MM.1S (cell line): ENCODE measurements at regions not wholly inside any gene's neighbourhood (a gene's known extent, or its start where the extent isn't known, plus 50 kb on each side); places are given as distances from the start of the nearest gene placed in this dataset.

Source experiments
- DNase-seq: peaks from one replicate; pipeline ENCODE4 v3.0.0-alpha.2; 2015
- H2AFZ ChIP-seq: fragments of 300-600 bp; sonication (generic); 2 replicates; pipeline ENCODE4 v1.6.0; 2016; ENCODE audit warnings: antibody characterized with exemption, low read length
- H3F3A ChIP-seq: fragments of 300-600 bp; sonication (generic); 2 replicates; pipeline ENCODE4 v1.6.1; 2016; ENCODE audit warnings: mild to moderate bottlenecking, antibody characterized with exemption, low read length, moderate library complexity, mixed read lengths; ENCODE audit not compliant: insufficient read depth
- H3K27ac ChIP-seq: fragments of 300-600 bp; sonication (generic); 2 replicates; pipeline ENCODE4 v1.5.1; 2016; ENCODE audit warnings: mild to moderate bottlenecking, low read length
- H3K27me3 ChIP-seq: fragments of 300-600 bp; sonication (generic); replicated peaks from 2 replicates; pipeline ENCODE4 v1.6.0; 2016; ENCODE audit warnings: low read length; ENCODE audit not compliant: insufficient read depth
- H3K36me3 ChIP-seq: fragments of 300-600 bp; sonication (generic); replicated peaks from 2 replicates; pipeline ENCODE4 v1.6.1; 2016; ENCODE audit warnings: mild to moderate bottlenecking, low read length, mixed read lengths; ENCODE audit not compliant: insufficient read depth
- H3K4me1 ChIP-seq: fragments of 300-600 bp; sonication (generic); 2 replicates; pipeline ENCODE4 v1.6.1; 2016; ENCODE audit warnings: low read length, mixed read lengths
- H3K4me2 ChIP-seq: fragments of 300-600 bp; sonication (generic); 2 replicates; pipeline ENCODE4 v1.6.0; 2016; ENCODE audit warnings: low read depth, low read length
- H3K4me3 ChIP-seq: fragments of 300-600 bp; sonication (generic); 2 replicates; pipeline ENCODE4 v1.5.1; 2016; ENCODE audit warnings: low read length, mixed read lengths
- H3K79me2 ChIP-seq: fragments of 300-600 bp; sonication (generic); 2 replicates; pipeline ENCODE4 v1.6.1; 2016; ENCODE audit warnings: mixed run types, low read length, mixed read lengths
- H3K9ac ChIP-seq: fragments of 300-600 bp; sonication (generic); 2 replicates; pipeline ENCODE4 v1.6.1; 2016; ENCODE audit warnings: low read length, mixed read lengths
- H3K9me2 ChIP-seq: fragments of 300-600 bp; sonication (generic); replicated peaks from 2 replicates; pipeline ENCODE4 v1.6.1; 2016; ENCODE audit warnings: mild to moderate bottlenecking, low read length, mixed read lengths; ENCODE audit not compliant: insufficient read depth
- H3K9me3 ChIP-seq: fragments of 300-600 bp; sonication (generic); replicated peaks from 2 replicates; pipeline ENCODE4 v1.6.1; 2016; ENCODE audit warnings: mild to moderate bottlenecking, low read length, mixed read lengths; ENCODE audit not compliant: insufficient read depth
- H4K20me1 ChIP-seq: fragments of 300-600 bp; sonication (generic); 2 replicates; pipeline ENCODE4 v1.6.1; 2016; ENCODE audit warnings: mild to moderate bottlenecking, low read length, moderate library complexity, mixed read lengths; ENCODE audit not compliant: insufficient read depth
- EZH2 ChIP-seq: fragments of 300-600 bp; sonication (generic); optimal IDR thresholded peaks from 2 replicates; pipeline ENCODE3; 2017; ENCODE audit warnings: low read depth, mild to moderate bottlenecking, antibody characterized with exemption, low read length, mixed read lengths
- EZH2phosphoT487 ChIP-seq: fragments of 300-600 bp; sonication (generic); IDR thresholded peaks from 2 replicates; pipeline ENCODE4 v1.6.1; 2018; ENCODE audit warnings: antibody characterized with exemption, low read length
- TF ChIP-seq, protein P1 (sequence below): fragments of 300-600 bp; sonication (generic); IDR thresholded peaks from 2 replicates; pipeline ENCODE4 v1.5.1; 2016; ENCODE audit warnings: antibody characterized with exemption, low read length, mixed read lengths

DNA sequence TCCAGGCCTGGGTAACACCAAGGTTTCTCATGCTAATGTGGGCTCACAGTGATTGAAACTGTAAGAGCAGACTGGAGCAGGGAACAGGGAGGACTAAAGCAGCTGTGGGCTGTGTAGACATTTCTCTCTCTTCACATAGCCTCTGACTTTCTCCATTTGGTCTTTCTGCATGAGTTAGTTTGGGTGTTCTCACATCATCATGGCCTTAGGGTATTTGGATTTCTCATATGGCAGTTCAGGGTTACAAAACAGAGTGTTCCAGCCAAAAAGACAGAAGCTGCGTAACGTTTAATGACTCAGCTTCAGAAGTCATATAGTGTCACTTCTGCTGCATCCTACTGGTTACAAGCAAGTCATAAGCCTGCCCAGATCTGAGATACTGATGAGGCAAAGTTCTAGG lies 52.0 kb upstream of the OSBPL8 start:
- H2AFZ ChIP-seq = no peak overlapping the region
- H3K36me3 ChIP-seq = no peaks in the 10 kb centered on the region
- H3K9ac ChIP-seq = no peak overlapping the region
- H3K4me2 ChIP-seq = no peak overlapping the region
- no peaks in the 10 kb centered on the region for H3F3A ChIP-seq
- no peaks in the 10 kb centered on the region for H3K79me2 ChIP-seq
- no peaks in the 10 kb centered on the region for H3K4me1 ChIP-seq
- no peak overlapping the region for H3K4me3 ChIP-seq
- no peaks in the 10 kb centered on the region for H3K9me3 ChIP-seq
- H3K27me3 ChIP-seq = no peaks in the 10 kb centered on the region
- no peaks in the 10 kb centered on the region for H4K20me1 ChIP-seq
- TF ChIP-seq, protein P1, sequence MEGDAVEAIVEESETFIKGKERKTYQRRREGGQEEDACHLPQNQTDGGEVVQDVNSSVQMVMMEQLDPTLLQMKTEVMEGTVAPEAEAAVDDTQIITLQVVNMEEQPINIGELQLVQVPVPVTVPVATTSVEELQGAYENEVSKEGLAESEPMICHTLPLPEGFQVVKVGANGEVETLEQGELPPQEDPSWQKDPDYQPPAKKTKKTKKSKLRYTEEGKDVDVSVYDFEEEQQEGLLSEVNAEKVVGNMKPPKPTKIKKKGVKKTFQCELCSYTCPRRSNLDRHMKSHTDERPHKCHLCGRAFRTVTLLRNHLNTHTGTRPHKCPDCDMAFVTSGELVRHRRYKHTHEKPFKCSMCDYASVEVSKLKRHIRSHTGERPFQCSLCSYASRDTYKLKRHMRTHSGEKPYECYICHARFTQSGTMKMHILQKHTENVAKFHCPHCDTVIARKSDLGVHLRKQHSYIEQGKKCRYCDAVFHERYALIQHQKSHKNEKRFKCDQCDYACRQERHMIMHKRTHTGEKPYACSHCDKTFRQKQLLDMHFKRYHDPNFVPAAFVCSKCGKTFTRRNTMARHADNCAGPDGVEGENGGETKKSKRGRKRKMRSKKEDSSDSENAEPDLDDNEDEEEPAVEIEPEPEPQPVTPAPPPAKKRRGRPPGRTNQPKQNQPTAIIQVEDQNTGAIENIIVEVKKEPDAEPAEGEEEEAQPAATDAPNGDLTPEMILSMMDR = no peak
- TF ChIP-seq EZH2phosphoT487 = no peak
- no peak for TF ChIP-seq EZH2
- no peak for DNase-seq
- H3K9me2 ChIP-seq = no peaks in the 10 kb centered on the region
- H3K27ac ChIP-seq = no peak overlapping the region

DNA sequence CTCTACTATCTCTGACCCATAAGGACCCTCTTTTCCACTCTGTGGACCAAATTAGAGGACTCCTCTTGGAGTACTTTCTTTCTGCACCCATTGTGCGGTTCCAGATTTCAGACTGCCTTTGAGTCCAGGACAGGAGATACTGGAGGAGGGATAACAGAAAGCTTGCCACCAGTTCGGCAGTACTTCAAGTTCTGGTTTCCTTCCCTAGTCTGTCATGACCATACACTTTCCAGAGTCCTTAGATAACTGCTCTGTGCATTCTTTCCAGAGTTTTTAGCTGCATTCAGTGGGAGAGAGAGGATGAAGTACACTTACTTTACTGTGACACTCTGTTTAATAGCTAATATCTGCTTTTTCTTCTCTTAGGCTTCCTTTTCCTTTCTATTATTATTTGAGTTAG lies 54.8 kb upstream of the OSBPL8 start:
- Histone ChIP-seq H3K4me2 (no peak overlapping the region), H3K9ac (no peak overlapping the region), H3K9me3 (no peaks in the 10 kb centered on the region), H3K36me3 (no peaks in the 10 kb centered on the region), H4K20me1 (no peaks in the 10 kb centered on the region), H3K27ac (no peak overlapping the region), H3K79me2 (no peaks in the 10 kb centered on the region), H3K9me2 (no peaks in the 10 kb centered on the region), H3F3A (peaks cover 6% of the 10 kb centered on the region; the same call in 1 of the 2 replicates), H3K4me3 (no peak overlapping the region), H2AFZ (no peak overlapping the region), H3K27me3 (no peaks in the 10 kb centered on the region), H3K4me1 (peaks cover 16% of the 10 kb centered on the region)
- no peak for DNase-seq
- TF ChIP-seq EZH2phosphoT487 (no peak), EZH2 (no peak)

DNA sequence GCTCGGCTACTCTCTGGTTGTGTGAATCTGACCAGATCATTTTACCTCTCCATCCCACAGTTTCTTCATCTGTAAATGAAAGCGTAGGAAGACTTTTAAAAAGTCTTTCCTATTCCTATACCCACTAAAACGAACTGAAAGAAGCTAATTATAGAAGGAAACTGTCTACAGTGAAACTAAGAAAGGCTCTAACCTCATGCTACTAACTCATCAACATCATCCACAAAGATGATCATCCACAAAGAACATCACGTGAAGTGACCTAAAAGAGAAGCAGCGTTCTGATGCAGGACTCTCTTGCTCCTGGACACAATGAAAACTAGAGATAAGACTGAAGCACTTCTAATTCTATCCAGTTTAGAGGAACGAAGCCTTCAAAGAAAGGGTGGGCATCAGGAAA lies 58.5 kb upstream of the OSBPL8 start:
- Histone ChIP-seq H3F3A (peaks cover 6% of the 10 kb centered on the region; the same call in 1 of the 2 replicates), H3K4me1 (peaks cover 20% of the 10 kb centered on the region), H3K4me2 (peak overlapping the region; percentile 60), H3K27ac (peak overlapping the region; percentile 20; the same call in 1 of the 2 replicates), H3K4me3 (peak overlapping the region; percentile 6; the same call in 1 of the 2 replicates), H3K9ac (no peak overlapping the region), H2AFZ (peak overlapping the region; percentile 30; the same call in 1 of the 2 replicates), H3K36me3 (no peaks in the 10 kb centered on the region), H4K20me1 (no peaks in the 10 kb centered on the region), H3K27me3 (no peaks in the 10 kb centered on the region), H3K9me2 (no peaks in the 10 kb centered on the region), H3K9me3 (no peaks in the 10 kb centered on the region), H3K79me2 (no peaks in the 10 kb centered on the region)
- peak; percentile 42 for DNase-seq
- TF ChIP-seq EZH2phosphoT487 = no peak
- no peak for TF ChIP-seq EZH2
- TF ChIP-seq, protein P1 = no peak

DNA sequence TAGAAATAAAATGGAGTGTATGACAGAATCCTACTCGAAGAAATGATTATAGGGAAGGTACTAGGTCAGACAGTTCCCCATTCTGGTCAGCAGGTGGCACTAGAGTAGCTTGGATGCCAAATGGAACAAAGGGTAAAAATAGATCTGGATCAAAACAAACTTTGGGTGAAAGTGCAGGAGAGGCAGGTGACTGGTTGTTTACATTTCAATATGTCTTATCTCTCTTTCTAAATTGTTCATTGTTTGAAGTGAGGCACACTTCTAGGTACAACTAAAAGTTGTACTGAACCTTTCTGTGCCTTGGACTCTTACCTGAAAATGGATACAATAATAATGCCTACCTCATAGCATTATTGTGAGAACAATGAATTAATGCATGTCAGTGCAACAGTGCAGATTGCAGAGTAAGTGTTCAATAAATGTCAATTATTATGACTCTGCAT lies 62.0 kb upstream of the OSBPL8 start:
- H4K20me1 ChIP-seq = no peaks in the 10 kb centered on the region
- H3K9me3 ChIP-seq = no peaks in the 10 kb centered on the region
- peaks cover 20% of the 10 kb centered on the region for H3K4me1 ChIP-seq
- H3F3A ChIP-seq = peaks cover 6% of the 10 kb centered on the region; the same call in 1 of the 2 replicates
- H3K27ac ChIP-seq = no peak overlapping the region
- no peak overlapping the region for H3K9ac ChIP-seq
- no peaks in the 10 kb centered on the region for H3K27me3 ChIP-seq
- no peaks in the 10 kb centered on the region for H3K9me2 ChIP-seq
- H3K4me3 ChIP-seq = no peak overlapping the region
- H3K4me2 ChIP-seq = no peak overlapping the region
- TF ChIP-seq EZH2phosphoT487 = no peak
- TF ChIP-seq EZH2 = no peak
- TF ChIP-seq, protein P1 = peak; percentile 94
- peak; percentile 70 for DNase-seq
- no peak overlapping the region for H2AFZ ChIP-seq
- H3K79me2 ChIP-seq = no peaks in the 10 kb centered on the region
- no peaks in the 10 kb centered on the region for H3K36me3 ChIP-seq
